ENCODE measurements at regions not wholly inside any gene's neighbourhood (a gene's known extent, or its start where the extent isn't known, plus 50 kb on each side); places are given as distances from the start of the nearest gene placed in this dataset.

DNA sequence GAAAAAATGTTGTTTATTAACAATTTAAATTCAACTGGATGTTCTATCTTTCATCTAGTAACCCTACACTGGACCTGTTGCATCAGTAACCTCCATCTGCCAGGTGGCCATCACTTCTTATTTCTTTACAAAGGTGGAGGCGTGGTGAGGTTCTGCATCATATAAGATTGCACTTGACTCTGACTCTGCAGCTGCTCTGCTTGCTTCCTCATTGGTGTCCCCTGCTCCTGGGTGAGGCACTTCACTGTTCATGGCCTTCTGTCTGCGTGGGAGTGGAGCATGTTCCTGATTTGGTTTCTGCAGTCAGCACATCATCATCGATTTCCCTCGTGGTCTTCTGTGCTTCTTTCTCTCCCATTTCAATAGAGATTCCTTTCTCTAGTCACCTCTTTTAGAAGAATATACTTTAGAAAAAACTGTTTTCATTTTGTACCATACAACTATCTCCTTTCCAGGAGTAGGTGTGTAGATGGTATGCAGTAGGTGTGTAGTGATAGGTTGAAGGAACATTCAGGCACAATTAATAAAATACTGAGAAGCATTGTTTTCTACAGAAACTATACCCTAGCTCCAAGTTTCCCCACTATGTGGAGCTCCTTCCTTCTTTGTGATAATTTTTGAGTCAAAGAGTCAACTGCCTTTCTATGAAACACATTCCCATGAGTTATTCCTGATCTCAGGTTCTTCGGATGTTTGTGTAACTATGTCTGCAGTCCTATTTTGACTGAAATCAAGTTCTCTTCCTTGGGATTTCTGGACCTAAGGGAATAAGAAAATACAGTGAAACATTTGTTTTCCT lies 231.7 kb upstream of the CNTNAP2 start:
- H3K4me3 ChIP-seq (ENCODE audit: insufficient read depth, low read length): no peak overlapping the region
- H4K20me1 ChIP-seq (ENCODE audit: insufficient read depth, low read length): no peaks in the 10 kb centered on the region
- TF ChIP-seq, protein P1, sequence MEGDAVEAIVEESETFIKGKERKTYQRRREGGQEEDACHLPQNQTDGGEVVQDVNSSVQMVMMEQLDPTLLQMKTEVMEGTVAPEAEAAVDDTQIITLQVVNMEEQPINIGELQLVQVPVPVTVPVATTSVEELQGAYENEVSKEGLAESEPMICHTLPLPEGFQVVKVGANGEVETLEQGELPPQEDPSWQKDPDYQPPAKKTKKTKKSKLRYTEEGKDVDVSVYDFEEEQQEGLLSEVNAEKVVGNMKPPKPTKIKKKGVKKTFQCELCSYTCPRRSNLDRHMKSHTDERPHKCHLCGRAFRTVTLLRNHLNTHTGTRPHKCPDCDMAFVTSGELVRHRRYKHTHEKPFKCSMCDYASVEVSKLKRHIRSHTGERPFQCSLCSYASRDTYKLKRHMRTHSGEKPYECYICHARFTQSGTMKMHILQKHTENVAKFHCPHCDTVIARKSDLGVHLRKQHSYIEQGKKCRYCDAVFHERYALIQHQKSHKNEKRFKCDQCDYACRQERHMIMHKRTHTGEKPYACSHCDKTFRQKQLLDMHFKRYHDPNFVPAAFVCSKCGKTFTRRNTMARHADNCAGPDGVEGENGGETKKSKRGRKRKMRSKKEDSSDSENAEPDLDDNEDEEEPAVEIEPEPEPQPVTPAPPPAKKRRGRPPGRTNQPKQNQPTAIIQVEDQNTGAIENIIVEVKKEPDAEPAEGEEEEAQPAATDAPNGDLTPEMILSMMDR (IDR thresholded peaks at IDR 0.05; ENCODE audit: extremely low read depth, low read depth, low read length): no peak
- H3K79me2 ChIP-seq (ENCODE audit: insufficient read depth, low read length): no peaks in the 10 kb centered on the region
- H3K36me3 ChIP-seq (ENCODE audit: insufficient read depth, low read length): no peaks in the 10 kb centered on the region
- no peak overlapping the region for H3K4me2 ChIP-seq (ENCODE audit: insufficient read depth, low read length)
- no peaks in the 10 kb centered on the region for H3K4me1 ChIP-seq (ENCODE audit: insufficient read depth, low read length)
- no peak overlapping the region for H3K27ac ChIP-seq (ENCODE audit: low read depth, low read length)
- H3K27me3 ChIP-seq (ENCODE audit: insufficient read depth, low read length): no peaks in the 10 kb centered on the region
- H3K9me3 ChIP-seq (ENCODE audit: low read depth, low read length): peaks cover 2% of the 10 kb centered on the region
- no peak overlapping the region for H2AFZ ChIP-seq (ENCODE audit: low read length)
- DNase-seq (ENCODE audit: insufficient read length, low spot score, missing footprints): no peak

DNA sequence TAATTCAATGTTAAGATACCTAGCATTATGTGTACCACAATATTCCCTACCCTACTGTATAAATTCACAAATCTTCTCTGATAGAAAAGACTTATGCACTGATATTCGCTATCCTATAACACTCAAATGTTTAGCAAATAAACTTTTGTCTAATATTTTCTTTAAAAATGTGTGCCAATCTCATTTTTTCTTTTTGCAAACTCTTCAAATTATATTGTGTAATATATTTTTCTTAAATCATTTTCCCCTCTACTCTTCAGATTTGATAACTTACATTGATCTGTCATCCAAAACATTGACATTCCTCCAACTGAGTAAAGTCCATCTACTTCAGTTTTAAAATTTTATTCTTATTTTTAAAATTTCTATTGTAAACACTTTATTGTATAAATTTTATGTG lies 240.2 kb upstream of the CNTNAP2 start:
- Histone ChIP-seq H3K9me3 (ENCODE audit: low read depth, low read length) (no peaks in the 10 kb centered on the region), H3K27ac (ENCODE audit: low read depth, low read length) (no peak overlapping the region), H2AFZ (ENCODE audit: low read length) (no peak overlapping the region), H3K27me3 (ENCODE audit: insufficient read depth, low read length) (no peaks in the 10 kb centered on the region), H3K4me2 (ENCODE audit: insufficient read depth, low read length) (no peak overlapping the region), H3K4me3 (ENCODE audit: insufficient read depth, low read length) (no peak overlapping the region), H3K4me1 (ENCODE audit: insufficient read depth, low read length) (no peaks in the 10 kb centered on the region), H3K79me2 (ENCODE audit: insufficient read depth, low read length) (no peaks in the 10 kb centered on the region), H4K20me1 (ENCODE audit: insufficient read depth, low read length) (no peaks in the 10 kb centered on the region), H3K36me3 (ENCODE audit: insufficient read depth, low read length) (no peaks in the 10 kb centered on the region)
- TF ChIP-seq, protein P1 (IDR thresholded peaks at IDR 0.05; ENCODE audit: extremely low read depth, low read depth, low read length): no peak
- no peak for DNase-seq (ENCODE audit: insufficient read length, low spot score, missing footprints)

DNA sequence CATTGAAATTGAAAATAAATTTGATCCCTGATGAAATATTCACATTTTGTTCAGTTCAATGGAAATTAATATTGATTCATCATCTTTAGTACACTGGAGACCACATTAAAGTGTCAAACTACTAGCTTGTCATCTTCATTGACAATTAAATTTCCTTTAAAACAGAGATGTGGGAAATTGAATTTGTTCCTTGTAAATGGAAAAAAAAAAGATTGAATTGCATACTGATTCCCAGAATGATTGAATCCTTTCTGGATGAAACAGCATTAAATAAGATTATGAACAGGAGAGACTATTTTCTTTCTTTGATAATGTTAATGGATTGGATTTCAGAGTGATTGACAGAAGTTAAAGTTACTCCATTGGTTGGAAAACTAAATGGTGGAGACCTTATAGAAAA lies 241.3 kb upstream of the CNTNAP2 start:
- TF ChIP-seq, protein P1 (IDR thresholded peaks at IDR 0.05; ENCODE audit: extremely low read depth, low read depth, low read length): no peak
- DNase-seq (ENCODE audit: insufficient read length, low spot score, missing footprints): no peak
- no peaks in the 10 kb centered on the region for H3K79me2 ChIP-seq (ENCODE audit: insufficient read depth, low read length)
- H3K4me3 ChIP-seq (ENCODE audit: insufficient read depth, low read length): no peak overlapping the region
- H3K4me1 ChIP-seq (ENCODE audit: insufficient read depth, low read length): no peaks in the 10 kb centered on the region
- no peak overlapping the region for H3K4me2 ChIP-seq (ENCODE audit: insufficient read depth, low read length)
- H2AFZ ChIP-seq (ENCODE audit: low read length): no peak overlapping the region
- no peak overlapping the region for H3K27ac ChIP-seq (ENCODE audit: low read depth, low read length)
- no peaks in the 10 kb centered on the region for H4K20me1 ChIP-seq (ENCODE audit: insufficient read depth, low read length)
- no peaks in the 10 kb centered on the region for H3K9me3 ChIP-seq (ENCODE audit: low read depth, low read length)
- no peaks in the 10 kb centered on the region for H3K36me3 ChIP-seq (ENCODE audit: insufficient read depth, low read length)
- H3K27me3 ChIP-seq (ENCODE audit: insufficient read depth, low read length): no peaks in the 10 kb centered on the region

DNA sequence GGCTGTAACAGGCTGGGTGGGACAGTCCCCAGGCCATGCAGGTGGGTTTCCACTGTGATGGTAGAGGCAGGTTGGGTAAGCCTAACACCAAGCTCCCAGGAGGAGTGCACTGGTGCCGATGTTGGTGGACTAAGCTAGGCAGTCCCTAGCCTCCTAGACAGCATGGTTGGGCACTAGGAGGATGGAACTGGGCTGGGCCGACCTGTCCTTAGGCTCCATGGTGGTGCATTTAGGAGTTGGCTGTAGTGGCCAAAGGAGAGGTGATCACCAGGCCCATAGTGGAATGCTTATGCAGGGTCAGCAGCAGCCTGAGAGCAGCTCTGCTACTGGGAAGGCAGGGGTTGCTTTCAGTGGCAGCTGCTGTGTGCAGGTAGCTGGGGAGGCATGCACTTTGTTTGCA lies 247.7 kb upstream of the CNTNAP2 start:
- Histone ChIP-seq H3K4me2 (ENCODE audit: insufficient read depth, low read length) (no peak overlapping the region), H4K20me1 (ENCODE audit: insufficient read depth, low read length) (no peaks in the 10 kb centered on the region), H3K4me1 (ENCODE audit: insufficient read depth, low read length) (no peaks in the 10 kb centered on the region), H3K27me3 (ENCODE audit: insufficient read depth, low read length) (no peaks in the 10 kb centered on the region), H3K9me3 (ENCODE audit: low read depth, low read length) (no peaks in the 10 kb centered on the region), H3K36me3 (ENCODE audit: insufficient read depth, low read length) (no peaks in the 10 kb centered on the region), H2AFZ (ENCODE audit: low read length) (no peak overlapping the region), H3K4me3 (ENCODE audit: insufficient read depth, low read length) (no peak overlapping the region), H3K27ac (ENCODE audit: low read depth, low read length) (no peak overlapping the region), H3K79me2 (ENCODE audit: insufficient read depth, low read length) (no peaks in the 10 kb centered on the region)
- no peak for DNase-seq (ENCODE audit: insufficient read length, low spot score, missing footprints)
- TF ChIP-seq, protein P1 (IDR thresholded peaks at IDR 0.05; ENCODE audit: extremely low read depth, low read depth, low read length): no peak

All from osteoblast (primary cell).